ENCODE measurements at regions not wholly inside any gene's neighbourhood (a gene's known extent, or its start where the extent isn't known, plus 50 kb on each side); places are given as distances from the start of the nearest gene placed in this dataset.

DNA sequence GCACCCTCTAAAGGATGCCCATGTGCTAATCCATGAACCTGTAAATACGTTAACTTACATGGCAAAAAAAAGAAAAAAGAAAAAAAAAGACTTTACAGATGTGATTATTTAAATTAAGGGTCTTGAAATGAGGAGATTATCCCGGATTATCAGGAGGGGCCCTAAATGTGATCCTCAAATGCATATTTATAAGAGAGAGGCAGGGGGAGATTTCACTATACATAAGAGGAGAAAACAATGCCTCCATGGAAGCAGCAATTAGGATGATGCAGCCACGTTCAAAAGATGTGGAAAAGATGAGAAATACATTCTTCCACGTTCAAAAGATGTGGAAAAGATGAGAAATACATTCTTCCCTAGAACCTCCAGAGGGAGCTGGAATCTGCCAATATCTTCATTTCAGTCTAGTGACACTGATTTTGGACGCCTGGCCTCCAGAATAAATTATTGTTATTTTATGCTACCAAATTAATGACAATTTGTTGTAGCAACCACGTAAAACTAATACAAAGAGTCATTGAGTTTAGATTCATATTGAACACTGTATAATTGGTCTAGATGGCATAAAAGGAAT is 328.4 kb upstream of the GNAI1 start:
- H3K4me1 ChIP-seq (ENCODE audit: control insufficient read depth, insufficient read depth, low read length), result peaks cover 5% of the 10 kb centered on the region
- H3K36me3 ChIP-seq (ENCODE audit: control insufficient read depth, insufficient read depth, low read length, severe bottlenecking), result no peaks in the 10 kb centered on the region
- H3K27me3 ChIP-seq (replicated peaks; ENCODE audit: control insufficient read depth, insufficient read depth, low read length), result no peaks in the 10 kb centered on the region
- no peaks in the 10 kb centered on the region for H3K9me3 ChIP-seq (ENCODE audit: control insufficient read depth, low read length)
- no peak overlapping the region for H3K4me3 ChIP-seq (ENCODE audit: low read length)
- DNase-seq (ENCODE audit: low read depth), result peak; percentile 74
- H3K9ac ChIP-seq (ENCODE audit: low read length), result no peak overlapping the region

- Histone ChIP-seq H3K4me3 (ENCODE audit: low read length) (no peak overlapping the region), H3K9ac (ENCODE audit: low read length) (no peak overlapping the region), H3K27me3 (replicated peaks; ENCODE audit: control insufficient read depth, insufficient read depth, low read length) (no peaks in the 10 kb centered on the region), H3K4me1 (ENCODE audit: control insufficient read depth, insufficient read depth, low read length) (peaks cover 19% of the 10 kb centered on the region), H3K36me3 (ENCODE audit: control insufficient read depth, insufficient read depth, low read length, severe bottlenecking) (no peaks in the 10 kb centered on the region), H3K9me3 (ENCODE audit: control insufficient read depth, low read length) (no peaks in the 10 kb centered on the region)
- DNase-seq (ENCODE audit: low read depth), result no peak
Observed at GRCh38 chr7:79790656-79791262, 337.3 kb upstream of the MAGI2 start.

GRCh38 chr7:79789584-79790345 is 336.3 kb upstream of the MAGI2 start:
- DNase-seq (ENCODE audit: low read depth), result peak; percentile 85
- Histone ChIP-seq H3K36me3 (ENCODE audit: control insufficient read depth, insufficient read depth, low read length, severe bottlenecking) (no peaks in the 10 kb centered on the region), H3K4me1 (ENCODE audit: control insufficient read depth, insufficient read depth, low read length) (peaks cover 22% of the 10 kb centered on the region), H3K9me3 (ENCODE audit: control insufficient read depth, low read length) (no peaks in the 10 kb centered on the region), H3K27me3 (replicated peaks; ENCODE audit: control insufficient read depth, insufficient read depth, low read length) (no peaks in the 10 kb centered on the region), H3K9ac (ENCODE audit: low read length) (no peak overlapping the region), H3K4me3 (ENCODE audit: low read length) (no peak overlapping the region)

DNA sequence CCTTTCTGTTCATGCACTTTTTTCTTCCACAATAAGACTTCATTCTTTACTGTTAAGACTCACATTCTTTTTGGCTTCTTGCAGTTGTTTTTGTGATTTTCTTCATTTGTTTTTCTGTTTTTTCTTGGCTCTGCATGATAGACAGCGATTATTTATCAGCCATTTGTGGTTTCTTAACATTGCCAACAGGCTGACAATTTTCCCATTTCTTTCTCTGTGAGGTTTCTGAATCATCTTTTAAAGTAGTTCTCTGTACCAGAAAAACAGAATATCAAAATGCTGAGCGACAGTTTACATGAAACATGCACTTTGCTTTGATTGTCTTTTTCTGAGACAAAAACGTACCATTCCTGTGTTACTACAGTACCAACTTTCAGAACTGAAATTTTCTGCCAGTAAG is 334.2 kb upstream of the MAGI2 start:
- H3K9ac ChIP-seq (ENCODE audit: low read length), result peak overlapping the region; percentile 25

GRCh38 chr7:79787096-79787495 is 333.6 kb upstream of the MAGI2 start:
- H3K4me1 ChIP-seq (ENCODE audit: control insufficient read depth, insufficient read depth, low read length), result peaks cover 22% of the 10 kb centered on the region
- DNase-seq (ENCODE audit: low read depth), result no peak
- H3K36me3 ChIP-seq (ENCODE audit: control insufficient read depth, insufficient read depth, low read length, severe bottlenecking), result no peaks in the 10 kb centered on the region
- H3K27me3 ChIP-seq (replicated peaks; ENCODE audit: control insufficient read depth, insufficient read depth, low read length), result no peaks in the 10 kb centered on the region
- no peak overlapping the region for H3K9ac ChIP-seq (ENCODE audit: low read length)
- H3K9me3 ChIP-seq (ENCODE audit: control insufficient read depth, low read length), result no peaks in the 10 kb centered on the region
- H3K4me3 ChIP-seq (ENCODE audit: low read length), result no peak overlapping the region

More for the DNA sequence above, 334.2 kb upstream of the MAGI2 start:
- H3K9me3 ChIP-seq (ENCODE audit: control insufficient read depth, low read length), result no peaks in the 10 kb centered on the region
- H3K36me3 ChIP-seq (ENCODE audit: control insufficient read depth, insufficient read depth, low read length, severe bottlenecking), result no peaks in the 10 kb centered on the region
- peaks cover 22% of the 10 kb centered on the region for H3K4me1 ChIP-seq (ENCODE audit: control insufficient read depth, insufficient read depth, low read length)
- no peak overlapping the region for H3K4me3 ChIP-seq (ENCODE audit: low read length)
- peak; percentile 26 for DNase-seq (ENCODE audit: low read depth)
- no peaks in the 10 kb centered on the region for H3K27me3 ChIP-seq (replicated peaks; ENCODE audit: control insufficient read depth, insufficient read depth, low read length)

GRCh38 chr7:79786187-79786586 is 332.7 kb upstream of the MAGI2 start:
- no peak for DNase-seq (ENCODE audit: low read depth)
- peaks cover 22% of the 10 kb centered on the region for H3K4me1 ChIP-seq (ENCODE audit: control insufficient read depth, insufficient read depth, low read length)
- no peaks in the 10 kb centered on the region for H3K9me3 ChIP-seq (ENCODE audit: control insufficient read depth, low read length)
- H3K4me3 ChIP-seq (ENCODE audit: low read length), result peak overlapping the region; percentile 25
- H3K36me3 ChIP-seq (ENCODE audit: control insufficient read depth, insufficient read depth, low read length, severe bottlenecking), result no peaks in the 10 kb centered on the region
- H3K27me3 ChIP-seq (replicated peaks; ENCODE audit: control insufficient read depth, insufficient read depth, low read length), result no peaks in the 10 kb centered on the region
- no peak overlapping the region for H3K9ac ChIP-seq (ENCODE audit: low read length)

- peaks cover 22% of the 10 kb centered on the region for H3K4me1 ChIP-seq (ENCODE audit: control insufficient read depth, insufficient read depth, low read length)
- H3K4me3 ChIP-seq (ENCODE audit: low read length), result peak overlapping the region; percentile 25
- H3K9ac ChIP-seq (ENCODE audit: low read length), result no peak overlapping the region
- H3K9me3 ChIP-seq (ENCODE audit: control insufficient read depth, low read length), result no peaks in the 10 kb centered on the region
- no peaks in the 10 kb centered on the region for H3K27me3 ChIP-seq (replicated peaks; ENCODE audit: control insufficient read depth, insufficient read depth, low read length)
- DNase-seq (ENCODE audit: low read depth), result no peak
- no peaks in the 10 kb centered on the region for H3K36me3 ChIP-seq (ENCODE audit: control insufficient read depth, insufficient read depth, low read length, severe bottlenecking)
Observed at GRCh38 chr7:79785556-79785955, 332.1 kb upstream of the MAGI2 start.

DNA sequence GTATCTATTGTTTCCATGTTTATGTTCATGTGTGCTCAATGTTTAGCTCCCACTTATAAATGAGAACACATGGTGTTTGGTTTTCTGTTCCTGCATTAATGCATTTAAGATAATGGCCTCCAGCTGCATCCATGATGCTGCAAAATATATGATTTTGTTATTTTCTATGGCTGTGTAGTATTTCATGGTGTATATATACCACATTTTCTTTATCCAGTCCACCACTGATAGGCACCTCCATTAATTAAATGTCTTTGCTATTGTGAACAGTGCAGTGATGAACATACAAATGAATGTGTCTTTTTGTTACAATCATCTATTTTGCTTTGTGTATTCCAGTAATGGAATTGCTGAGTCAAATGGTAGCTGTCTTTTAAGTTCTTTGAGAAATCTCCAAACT is 329.4 kb upstream of the MAGI2 start:
- no peaks in the 10 kb centered on the region for H3K27me3 ChIP-seq (replicated peaks; ENCODE audit: control insufficient read depth, insufficient read depth, low read length)
- no peaks in the 10 kb centered on the region for H3K9me3 ChIP-seq (ENCODE audit: control insufficient read depth, low read length)
- H3K4me1 ChIP-seq (ENCODE audit: control insufficient read depth, insufficient read depth, low read length), result peaks cover 28% of the 10 kb centered on the region
- H3K4me3 ChIP-seq (ENCODE audit: low read length), result no peak overlapping the region
- H3K36me3 ChIP-seq (ENCODE audit: control insufficient read depth, insufficient read depth, low read length, severe bottlenecking), result no peaks in the 10 kb centered on the region
- H3K9ac ChIP-seq (ENCODE audit: low read length), result no peak overlapping the region
- DNase-seq (ENCODE audit: low read depth), result no peak

GRCh38 chr7:79782256-79782655 is 328.8 kb upstream of the MAGI2 start:
- Histone ChIP-seq H3K4me1 (ENCODE audit: control insufficient read depth, insufficient read depth, low read length) (peaks cover 23% of the 10 kb centered on the region), H3K9ac (ENCODE audit: low read length) (no peak overlapping the region), H3K9me3 (ENCODE audit: control insufficient read depth, low read length) (no peaks in the 10 kb centered on the region), H3K27me3 (replicated peaks; ENCODE audit: control insufficient read depth, insufficient read depth, low read length) (no peaks in the 10 kb centered on the region), H3K36me3 (ENCODE audit: control insufficient read depth, insufficient read depth, low read length, severe bottlenecking) (no peaks in the 10 kb centered on the region), H3K4me3 (ENCODE audit: low read length) (no peak overlapping the region)
- no peak for DNase-seq (ENCODE audit: low read depth)

DNA sequence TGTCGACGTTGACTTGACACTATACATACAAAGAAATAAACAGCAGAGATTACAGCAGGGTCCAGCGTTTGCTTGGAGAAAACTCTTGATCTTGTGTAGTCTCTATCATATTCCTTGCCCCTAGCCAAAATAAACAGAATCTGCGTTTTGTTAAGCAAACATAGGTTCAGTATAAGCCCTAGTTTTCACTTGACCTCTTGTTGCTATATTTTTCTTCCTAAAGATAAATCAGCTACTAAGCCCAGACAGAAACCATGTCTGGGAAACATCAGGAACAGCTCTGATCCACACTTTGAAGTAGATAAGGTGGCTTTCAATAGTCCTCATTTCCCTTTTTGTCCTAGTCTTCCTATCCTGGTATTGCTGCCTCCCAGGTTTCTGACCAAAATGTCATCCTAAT is 328.2 kb upstream of the MAGI2 start:
- Histone ChIP-seq H3K27me3 (replicated peaks; ENCODE audit: control insufficient read depth, insufficient read depth, low read length) (no peaks in the 10 kb centered on the region), H3K4me1 (ENCODE audit: control insufficient read depth, insufficient read depth, low read length) (peaks cover 18% of the 10 kb centered on the region), H3K4me3 (ENCODE audit: low read length) (no peak overlapping the region), H3K9me3 (ENCODE audit: control insufficient read depth, low read length) (no peaks in the 10 kb centered on the region), H3K9ac (ENCODE audit: low read length) (no peak overlapping the region), H3K36me3 (ENCODE audit: control insufficient read depth, insufficient read depth, low read length, severe bottlenecking) (no peaks in the 10 kb centered on the region)
- peak; percentile 31 for DNase-seq (ENCODE audit: low read depth)

- peak; percentile 93 for DNase-seq (ENCODE audit: low read depth)
- H3K9ac ChIP-seq (ENCODE audit: low read length), result peak overlapping the region; percentile 46
- no peaks in the 10 kb centered on the region for H3K36me3 ChIP-seq (ENCODE audit: control insufficient read depth, insufficient read depth, low read length, severe bottlenecking)
- no peaks in the 10 kb centered on the region for H3K27me3 ChIP-seq (replicated peaks; ENCODE audit: control insufficient read depth, insufficient read depth, low read length)
- peaks cover 12% of the 10 kb centered on the region for H3K4me1 ChIP-seq (ENCODE audit: control insufficient read depth, insufficient read depth, low read length)
- no peaks in the 10 kb centered on the region for H3K9me3 ChIP-seq (ENCODE audit: control insufficient read depth, low read length)
- H3K4me3 ChIP-seq (ENCODE audit: low read length), result peak overlapping the region; percentile 49
Observed at GRCh38 chr7:79778786-79779770, 325.6 kb upstream of the MAGI2 start.
